HCT116 (cell line): ENCODE measurements at regions not wholly inside any gene's neighbourhood (a gene's known extent, or its start where the extent isn't known, plus 50 kb on each side); places are given as distances from the start of the nearest gene placed in this dataset.

ENCODE experiments used
- ATAC-seq: fragments of 200-7000 bp; cut with Tn5 transposase; 2 replicates; pipeline ENCODE4 v1.9.1; 2020; ENCODE audit warnings: mild to moderate bottlenecking, moderate library complexity
- BruUV-seq: library from RNA; stranded (reverse); fragments of 400-500 nt; replicated peaks from 2 replicates; lab custom pipeline; 2021; lab: Mats Ljungman, UMichigan
- CTCF ChIA-PET: fragments of 300-600 bp; sonication (Branson Sonifier 250); formaldehyde crosslinking; loops from one replicate; lab custom pipeline; 2021; ENCODE audit warnings: antibody characterized with exemption; lab: Charles Lee
- POLR2A ChIA-PET: fragments of 300-600, 350-600 bp; sonication (Branson Sonifier 250); formaldehyde crosslinking; loops from one replicate; lab custom pipeline; 2021; ENCODE audit warnings: antibody characterized with exemption; lab: Charles Lee
- RAD21 ChIA-PET, 2 experiments: fragments of 300-600 bp; sonication (Branson Sonifier 250); formaldehyde crosslinking; loops; one replicate each; lab custom pipeline; 2023; ENCODE audit warnings: low total read pairs in 2 of 2; ENCODE audit not compliant: uncharacterized antibody in 2 of 2, unreplicated experiment in 2 of 2, low non-redundant PET in 1 of 2; lab: Charles Lee
- DNase-seq: peaks from one replicate; pipeline ENCODE4 v3.0.0-alpha.2; 2010; ENCODE audit warnings: low read depth, low spot score
- H2AFZ ChIP-seq: fragments of 200-600 bp; shearing (Covaris generic), sonication (generic); 2 replicates; pipeline ENCODE4 v1.6.1; 2017; ENCODE audit warnings: low read depth, mixed run types, mixed read lengths, antibody characterized with exemption, low read length; ENCODE audit not compliant: poor library complexity, severe bottlenecking
- H3K27ac ChIP-seq: 2 replicates; pipeline ENCODE4 v1.5.1; 2012; ENCODE audit warnings: low read depth, low read length
- H3K27me3 ChIP-seq: fragments of 200-600 bp; sonication (generic); 2 replicates; pipeline ENCODE4 v1.6.1; 2016; ENCODE audit warnings: mixed run types, low read length, mixed read lengths; ENCODE audit not compliant: insufficient read depth
- H3K36me3 ChIP-seq, 2 experiments: fragments of 200-500 bp in 1 of 2; fragments of 200-600 bp in 1 of 2; sonication (Bioruptor generic) in 1 of 2; sonication (generic) in 1 of 2; 2 replicates each; pipeline versions ENCODE4 v1.5.1 to v1.6.1; 2014 to 2016; ENCODE audit warnings: low read length in 2 of 2, inconsistent platforms in 1 of 2, mixed read lengths in 1 of 2, mixed run types in 1 of 2; ENCODE audit not compliant: insufficient read depth in 2 of 2, control insufficient read depth in 1 of 2
- H3K4me1 ChIP-seq, 2 experiments: fragments of 200-600 bp in 1 of 2; sonication (generic) in 1 of 2; 2 replicates each; pipeline versions ENCODE4 v1.5.1 to v1.6.1; 2012 to 2017; ENCODE audit warnings: low read length in 2 of 2, inconsistent platforms in 1 of 2, mild to moderate bottlenecking in 1 of 2, mixed read lengths in 1 of 2, mixed run types in 1 of 2, moderate library complexity in 1 of 2; ENCODE audit not compliant: insufficient read depth in 2 of 2, control insufficient read depth in 1 of 2
- H3K4me2 ChIP-seq: fragments of 200-600 bp; sonication (generic); 2 replicates; pipeline ENCODE4 v1.6.1; 2017; ENCODE audit warnings: mixed run types, low read length, mixed read lengths
- H3K4me3 ChIP-seq, 2 experiments: fragments of 200-600 bp in 1 of 2; sonication (generic) in 1 of 2; replicated peaks in 1 of 2; 2 replicates each; pipeline ENCODE4 v1.5.1; 2011 to 2016; ENCODE audit warnings: low read length in 2 of 2, control low read depth in 1 of 2, low read depth in 1 of 2, mild to moderate bottlenecking in 1 of 2, mixed read lengths in 1 of 2, mixed run types in 1 of 2
- H3K79me2 ChIP-seq: fragments of 200-600 bp; sonication (generic); 2 replicates; pipeline ENCODE4 v1.6.1; 2017; ENCODE audit warnings: mild to moderate bottlenecking, mixed run types, low read length, moderate library complexity, mixed read lengths; ENCODE audit not compliant: insufficient read depth
- H3K9ac ChIP-seq: fragments of 200-600 bp; sonication (generic); 2 replicates; pipeline ENCODE4 v1.6.1; 2016; ENCODE audit warnings: low read length, mixed read lengths
- H3K9me2 ChIP-seq: fragments of 200-600 bp; sonication (generic), shearing (Covaris generic); 2 replicates; pipeline ENCODE4 v1.6.1; 2017; ENCODE audit warnings: mixed run types, mild to moderate bottlenecking, moderate library complexity; ENCODE audit not compliant: insufficient read depth
- H3K9me3 ChIP-seq, 2 experiments: fragments of 200-500 bp in 1 of 2; fragments of 200-600 bp in 1 of 2; sonication (Bioruptor generic) in 1 of 2; sonication (generic) in 1 of 2; 2 replicates each; pipeline ENCODE4 v1.6.1; 2014 to 2017; ENCODE audit warnings: low read length in 2 of 2, mixed read lengths in 2 of 2, inconsistent platforms in 1 of 2, low read depth in 1 of 2, mild to moderate bottlenecking in 1 of 2, mixed run types in 1 of 2, moderate library complexity in 1 of 2; ENCODE audit not compliant: control insufficient read depth in 1 of 2, insufficient read depth in 1 of 2
- H4K20me1 ChIP-seq: fragments of 200-600 bp; sonication (generic), shearing (Covaris generic); 2 replicates; pipeline ENCODE4 v1.6.1; 2017; ENCODE audit warnings: mixed run types, mild to moderate bottlenecking, moderate library complexity; ENCODE audit not compliant: insufficient read depth
- ATF3 ChIP-seq: IDR thresholded peaks from 2 replicates; pipeline ENCODE4 v1.6.1; 2012
- CBX3 ChIP-seq: IDR thresholded peaks from 2 replicates; pipeline ENCODE4 v1.6.1; 2012; ENCODE audit warnings: low read depth
- ELF1 ChIP-seq: IDR thresholded peaks from 2 replicates; pipeline ENCODE4 v1.6.1; 2012; ENCODE audit warnings: low read depth, borderline replicate concordance
- EZH2 ChIP-seq: fragments of 200-600 bp; sonication (generic); IDR thresholded peaks from 2 replicates; pipeline ENCODE4 v1.6.1; 2017; ENCODE audit warnings: antibody characterized with exemption, mixed run types
- EZH2phosphoT487 ChIP-seq: fragments of 200-600 bp; IDR thresholded peaks from 2 replicates; pipeline ENCODE4 v1.6.1; 2018; ENCODE audit warnings: antibody characterized with exemption, borderline replicate concordance
- FOSL1 ChIP-seq: IDR thresholded peaks from 2 replicates; pipeline ENCODE4 v1.6.1; 2012; ENCODE audit warnings: low read depth
- JUND ChIP-seq: IDR thresholded peaks from 2 replicates; pipeline ENCODE4 v1.6.1; 2012
- POLR2A ChIP-seq: IDR thresholded peaks from 2 replicates; pipeline ENCODE4 v1.7.0; 2011; ENCODE audit warnings: borderline replicate concordance; ENCODE audit not compliant: insufficient read depth, insufficient read length; ENCODE audit errors: extremely low read depth
- RAD21 ChIP-seq: IDR thresholded peaks from 2 replicates; pipeline ENCODE4 v1.6.1; 2012; ENCODE audit warnings: low read depth, mild to moderate bottlenecking
- SIN3A ChIP-seq: IDR thresholded peaks from 2 replicates; pipeline ENCODE4 v1.6.1; 2012; ENCODE audit warnings: low read depth
- SP1 ChIP-seq: IDR thresholded peaks from 2 replicates; pipeline ENCODE4 v1.6.1; 2012; ENCODE audit warnings: low read depth
- SRF ChIP-seq: IDR thresholded peaks from 2 replicates; pipeline ENCODE4 v1.6.1; 2012; ENCODE audit warnings: low read depth
- TCF7L2 ChIP-seq: IDR thresholded peaks from 2 replicates; pipeline ENCODE4 v1.7.0; 2011; ENCODE audit warnings: borderline replicate concordance, inconsistent platforms; ENCODE audit not compliant: insufficient read depth, insufficient read length; ENCODE audit errors: extremely low read depth
- ZNF274 ChIP-seq: fragments of 200-500 bp; sonication (Bioruptor generic); IDR thresholded peaks from 2 replicates; pipeline ENCODE4 v1.6.1; 2014; ENCODE audit warnings: mild to moderate bottlenecking, low read depth, low read length, inconsistent platforms
- intact Hi-C: fragments of 100-400 bp; cut with micrococcal nuclease; formaldehyde crosslinking; loops from 2 replicates; pipeline ENCODE4 v1.10.0; 2022
- TF ChIP-seq, protein P1 (sequence below): IDR thresholded peaks from 2 replicates; pipeline ENCODE4 v1.6.1; 2012; ENCODE audit warnings: low read depth
- TF ChIP-seq, protein P2 (sequence below), 3 experiments: fragments of 200-600 bp in 1 of 3; sonication (generic) in 1 of 3; IDR thresholded peaks in 2 of 3; conservative IDR thresholded peaks in 1 of 3; 2 replicates each; pipeline ENCODE4 v1.5.1; 2012 to 2017; ENCODE audit warnings: low read depth in 2 of 3, low read length in 2 of 3, antibody characterized with exemption in 1 of 3, borderline replicate concordance in 1 of 3, control low read depth in 1 of 3, mild to moderate bottlenecking in 1 of 3, mixed read lengths in 1 of 3, mixed run types in 1 of 3, moderate library complexity in 1 of 3; ENCODE audit not compliant: insufficient read depth in 1 of 3

DNA sequence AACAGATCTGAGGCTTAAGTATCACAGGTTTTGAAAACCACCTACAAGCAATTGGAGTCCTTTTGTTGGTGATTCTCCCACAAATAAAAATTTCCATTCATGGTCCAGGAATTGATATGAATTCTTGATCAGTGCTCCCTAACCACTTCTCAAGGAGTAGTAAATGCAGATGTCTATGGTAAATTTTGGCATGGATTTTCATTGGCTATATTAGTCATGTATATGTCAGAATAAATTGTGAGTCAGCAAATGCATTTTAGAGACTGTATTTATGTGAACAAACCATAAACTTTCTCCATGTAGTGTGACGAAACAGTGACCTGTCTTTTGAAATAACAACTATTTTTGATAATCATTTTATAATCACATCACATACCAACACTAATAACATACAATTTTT is 611.1 kb downstream of the HTR1A start:
- Histone ChIP-seq H3K9me2 (no peaks in the 10 kb centered on the region), H3K79me2 (no peaks in the 10 kb centered on the region), H3K4me3 (no peak overlapping the region), H3K4me1 (no peaks in the 10 kb centered on the region), H2AFZ (no peak overlapping the region), H3K4me2 (no peak overlapping the region), H3K27me3 (no peaks in the 10 kb centered on the region), H3K36me3 (no peaks in the 10 kb centered on the region), H4K20me1 (no peaks in the 10 kb centered on the region), H3K27ac (no peak overlapping the region), H3K9me3 (peaks cover 6 to 18% of the 10 kb centered on the region in 2 experiments; a peak in 2 of 4 replicates), H3K9ac (no peak overlapping the region)
- no peak for DNase-seq
- no peak for ATAC-seq
- ChIA-PET POLR2A (no interaction called here), RAD21 (no interaction called here), CTCF (no interaction called here)
- no TSS peak for BruUV-seq
- TF ChIP-seq SP1, result no peak
- no peak for TF ChIP-seq RAD21
- no peak for TF ChIP-seq ATF3
- TF ChIP-seq EZH2phosphoT487, result no peak
- TF ChIP-seq, protein P1, sequence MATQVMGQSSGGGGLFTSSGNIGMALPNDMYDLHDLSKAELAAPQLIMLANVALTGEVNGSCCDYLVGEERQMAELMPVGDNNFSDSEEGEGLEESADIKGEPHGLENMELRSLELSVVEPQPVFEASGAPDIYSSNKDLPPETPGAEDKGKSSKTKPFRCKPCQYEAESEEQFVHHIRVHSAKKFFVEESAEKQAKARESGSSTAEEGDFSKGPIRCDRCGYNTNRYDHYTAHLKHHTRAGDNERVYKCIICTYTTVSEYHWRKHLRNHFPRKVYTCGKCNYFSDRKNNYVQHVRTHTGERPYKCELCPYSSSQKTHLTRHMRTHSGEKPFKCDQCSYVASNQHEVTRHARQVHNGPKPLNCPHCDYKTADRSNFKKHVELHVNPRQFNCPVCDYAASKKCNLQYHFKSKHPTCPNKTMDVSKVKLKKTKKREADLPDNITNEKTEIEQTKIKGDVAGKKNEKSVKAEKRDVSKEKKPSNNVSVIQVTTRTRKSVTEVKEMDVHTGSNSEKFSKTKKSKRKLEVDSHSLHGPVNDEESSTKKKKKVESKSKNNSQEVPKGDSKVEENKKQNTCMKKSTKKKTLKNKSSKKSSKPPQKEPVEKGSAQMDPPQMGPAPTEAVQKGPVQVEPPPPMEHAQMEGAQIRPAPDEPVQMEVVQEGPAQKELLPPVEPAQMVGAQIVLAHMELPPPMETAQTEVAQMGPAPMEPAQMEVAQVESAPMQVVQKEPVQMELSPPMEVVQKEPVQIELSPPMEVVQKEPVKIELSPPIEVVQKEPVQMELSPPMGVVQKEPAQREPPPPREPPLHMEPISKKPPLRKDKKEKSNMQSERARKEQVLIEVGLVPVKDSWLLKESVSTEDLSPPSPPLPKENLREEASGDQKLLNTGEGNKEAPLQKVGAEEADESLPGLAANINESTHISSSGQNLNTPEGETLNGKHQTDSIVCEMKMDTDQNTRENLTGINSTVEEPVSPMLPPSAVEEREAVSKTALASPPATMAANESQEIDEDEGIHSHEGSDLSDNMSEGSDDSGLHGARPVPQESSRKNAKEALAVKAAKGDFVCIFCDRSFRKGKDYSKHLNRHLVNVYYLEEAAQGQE, result no peak
- no peak for TF ChIP-seq JUND
- TF ChIP-seq, protein P2, sequence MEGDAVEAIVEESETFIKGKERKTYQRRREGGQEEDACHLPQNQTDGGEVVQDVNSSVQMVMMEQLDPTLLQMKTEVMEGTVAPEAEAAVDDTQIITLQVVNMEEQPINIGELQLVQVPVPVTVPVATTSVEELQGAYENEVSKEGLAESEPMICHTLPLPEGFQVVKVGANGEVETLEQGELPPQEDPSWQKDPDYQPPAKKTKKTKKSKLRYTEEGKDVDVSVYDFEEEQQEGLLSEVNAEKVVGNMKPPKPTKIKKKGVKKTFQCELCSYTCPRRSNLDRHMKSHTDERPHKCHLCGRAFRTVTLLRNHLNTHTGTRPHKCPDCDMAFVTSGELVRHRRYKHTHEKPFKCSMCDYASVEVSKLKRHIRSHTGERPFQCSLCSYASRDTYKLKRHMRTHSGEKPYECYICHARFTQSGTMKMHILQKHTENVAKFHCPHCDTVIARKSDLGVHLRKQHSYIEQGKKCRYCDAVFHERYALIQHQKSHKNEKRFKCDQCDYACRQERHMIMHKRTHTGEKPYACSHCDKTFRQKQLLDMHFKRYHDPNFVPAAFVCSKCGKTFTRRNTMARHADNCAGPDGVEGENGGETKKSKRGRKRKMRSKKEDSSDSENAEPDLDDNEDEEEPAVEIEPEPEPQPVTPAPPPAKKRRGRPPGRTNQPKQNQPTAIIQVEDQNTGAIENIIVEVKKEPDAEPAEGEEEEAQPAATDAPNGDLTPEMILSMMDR (IDR thresholded peaks at IDR 0.05 in 2 of 3, conservative IDR thresholded peaks at IDR 0.05 in 1 of 3; ENCODE audit: borderline replicate concordance in 1 of 3, insufficient read depth in 1 of 3, low read depth in 2 of 3, low read length in 2 of 3), result no peak
- TF ChIP-seq ELF1, result no peak
- TF ChIP-seq POLR2A, result no peak
- TF ChIP-seq ZNF274, result no peak
- TF ChIP-seq CBX3, result no peak
- no peak for TF ChIP-seq SIN3A
- no peak for TF ChIP-seq SRF
- no peak for TF ChIP-seq EZH2
- TF ChIP-seq FOSL1, result no peak
- TF ChIP-seq TCF7L2, result no peak
- intact Hi-C loops, result no loop called here
